Non-pigmented ciliary epithelial cell (primary cell): ENCODE measurements at regions not wholly inside any gene's neighbourhood (a gene's known extent, or its start where the extent isn't known, plus 50 kb on each side); places are given as distances from the start of the nearest gene placed in this dataset.
"Not testable (repeated sequence)": the region's sequence is repeated elsewhere in the genome, so short reads cannot be mapped to it uniquely, and the experiment has no call there.

Source experiments
- DNase-seq: peaks from one replicate; pipeline ENCODE4 v3.0.0-alpha.2; 2010; ENCODE audit warnings: low read depth

DNA sequence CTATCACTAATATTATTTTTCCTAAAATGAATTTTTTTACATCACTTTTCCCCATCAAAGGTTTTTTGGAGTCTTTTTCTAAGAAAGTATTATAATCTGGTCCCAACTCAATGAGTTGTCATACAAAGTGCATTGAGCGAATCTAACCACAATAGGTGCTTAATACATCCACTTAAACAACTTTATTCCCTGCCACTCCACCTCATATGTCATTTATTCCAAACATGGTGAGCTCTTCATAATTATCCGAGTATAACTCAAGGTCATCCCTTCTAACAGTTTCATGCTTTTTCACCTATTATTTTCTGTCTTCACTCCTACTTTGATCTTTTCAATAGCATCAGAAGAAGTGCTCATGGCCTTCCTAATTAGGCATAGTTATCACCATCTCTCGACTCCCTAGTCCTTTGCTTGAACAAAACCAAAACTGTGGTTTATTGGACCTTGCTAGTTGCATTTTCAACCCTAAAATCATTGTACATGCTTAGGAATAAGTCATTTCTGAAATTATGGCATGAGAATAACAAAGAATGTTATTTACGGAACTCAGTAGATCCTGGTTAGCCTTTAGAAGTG, 754.7 kb upstream of the CTNND2 start:
- no peak for DNase-seq

GRCh38 chr5:12657914-12658474, 753.7 kb upstream of the CTNND2 start:
- DNase-seq: not testable (repeated sequence)

DNA sequence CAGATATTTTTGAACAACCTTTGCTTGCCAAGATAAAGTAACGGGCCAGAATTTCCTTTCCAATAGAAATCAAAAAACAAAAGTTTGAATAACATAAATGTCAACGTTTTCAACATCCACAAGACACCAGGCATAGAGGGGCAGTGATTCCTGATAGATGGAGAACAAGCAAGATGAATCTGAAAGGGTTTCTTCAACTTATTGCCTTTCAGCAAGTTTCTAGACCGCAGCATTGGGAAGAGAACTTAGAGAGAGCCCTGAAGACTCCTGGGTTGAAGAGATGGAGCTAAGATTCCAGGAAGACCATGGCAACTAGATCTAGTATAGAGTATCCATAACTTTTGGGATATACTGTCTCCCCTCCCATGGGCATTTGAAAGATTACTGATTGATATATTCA, 751.4 kb upstream of the CTNND2 start:
- DNase-seq: no peak

- DNase-seq: no peak
Measured at GRCh38 chr5:12652201-12652600, 748.0 kb upstream of the CTNND2 start.

GRCh38 chr5:12648558-12648957, 744.3 kb upstream of the CTNND2 start:
- no peak for DNase-seq

DNA sequence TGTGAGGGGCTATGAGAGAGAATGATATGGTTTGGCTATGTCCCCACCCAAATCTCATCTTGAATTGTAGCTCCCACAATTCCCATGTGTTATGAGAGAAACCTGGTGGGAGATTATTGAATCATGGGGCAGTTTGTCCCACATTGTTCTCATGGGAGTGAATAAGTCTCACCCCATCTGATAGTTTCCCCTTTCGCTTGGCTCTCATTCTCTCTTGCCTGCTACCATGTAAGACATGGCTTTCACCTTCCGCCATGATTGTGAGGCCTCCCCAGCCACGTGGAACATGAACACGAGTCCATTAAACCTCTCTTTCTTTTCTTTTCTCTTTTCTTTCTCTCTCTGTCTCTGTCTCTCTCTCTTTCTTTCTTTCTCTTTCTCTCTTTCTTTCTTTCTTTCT, 743.4 kb upstream of the CTNND2 start:
- DNase-seq: no peak

DNA sequence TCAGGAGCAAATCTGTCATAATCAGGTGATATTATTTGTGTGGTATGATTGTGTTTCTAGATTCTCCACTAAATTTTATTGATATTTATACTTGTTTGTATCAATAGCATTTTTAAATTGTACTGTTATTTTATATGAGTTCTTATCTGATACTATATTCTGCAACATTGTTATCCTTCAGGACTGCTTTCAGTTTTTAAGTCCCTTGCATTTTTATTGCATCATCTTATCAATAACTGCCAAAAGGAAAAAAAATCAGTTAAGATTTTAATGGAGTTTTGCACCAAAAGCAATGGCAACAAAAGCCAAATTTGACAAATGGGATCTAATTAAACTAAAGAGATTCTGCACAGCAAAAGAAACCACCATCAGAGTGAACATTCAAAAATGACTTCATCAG, 741.3 kb upstream of the CTNND2 start:
- no peak for DNase-seq

GRCh38 chr5:12636209-12636608, 732.0 kb upstream of the CTNND2 start:
- no peak for DNase-seq

DNA sequence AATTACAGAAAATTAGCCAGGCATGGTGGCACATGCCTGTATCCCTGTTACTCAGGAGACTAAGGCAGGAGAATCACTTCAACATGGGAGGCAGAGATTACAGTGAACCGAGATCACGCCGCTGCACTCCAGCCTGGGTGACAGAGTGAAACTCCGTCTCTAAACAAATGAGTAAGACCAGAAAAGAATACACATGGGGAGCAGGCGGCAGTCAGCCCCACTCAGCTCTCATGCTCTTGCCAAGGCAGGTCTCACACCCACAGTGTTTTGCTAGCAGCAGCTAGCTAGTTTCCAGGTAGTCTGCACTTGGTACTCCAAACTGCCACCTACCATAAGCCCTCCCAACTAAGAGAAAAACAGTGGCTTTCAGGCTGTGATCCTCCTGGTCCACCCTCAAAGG, 722.3 kb upstream of the CTNND2 start:
- no peak for DNase-seq

DNA sequence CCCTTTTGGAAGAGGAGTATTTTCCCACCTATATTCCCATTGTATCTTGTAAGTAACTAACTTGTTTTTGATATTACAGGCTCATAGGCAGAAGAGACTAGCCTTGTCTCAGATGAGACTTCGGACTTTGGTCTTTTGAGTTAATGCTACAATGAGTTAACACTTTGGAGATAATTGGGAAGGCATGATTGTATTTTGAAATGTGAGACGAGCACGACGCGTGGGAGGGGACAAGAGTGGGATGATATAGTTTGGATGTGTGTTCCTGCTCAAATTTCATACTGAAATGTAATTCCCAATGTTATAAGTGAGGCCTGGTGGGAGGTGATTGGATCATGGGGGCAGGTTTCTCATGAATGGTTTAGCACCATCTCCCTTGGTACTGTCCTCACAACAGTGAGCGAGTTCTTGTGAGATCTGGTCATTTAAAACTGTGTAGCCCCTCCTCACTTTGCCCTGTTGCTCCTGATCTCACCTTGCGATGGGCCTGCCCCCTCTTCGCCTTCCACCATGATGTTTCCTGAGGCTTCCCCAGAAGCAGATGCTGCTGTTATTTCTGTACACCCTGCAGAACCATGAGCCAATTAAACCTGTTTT, 721.5 kb upstream of the CTNND2 start:
- DNase-seq: no peak

DNA sequence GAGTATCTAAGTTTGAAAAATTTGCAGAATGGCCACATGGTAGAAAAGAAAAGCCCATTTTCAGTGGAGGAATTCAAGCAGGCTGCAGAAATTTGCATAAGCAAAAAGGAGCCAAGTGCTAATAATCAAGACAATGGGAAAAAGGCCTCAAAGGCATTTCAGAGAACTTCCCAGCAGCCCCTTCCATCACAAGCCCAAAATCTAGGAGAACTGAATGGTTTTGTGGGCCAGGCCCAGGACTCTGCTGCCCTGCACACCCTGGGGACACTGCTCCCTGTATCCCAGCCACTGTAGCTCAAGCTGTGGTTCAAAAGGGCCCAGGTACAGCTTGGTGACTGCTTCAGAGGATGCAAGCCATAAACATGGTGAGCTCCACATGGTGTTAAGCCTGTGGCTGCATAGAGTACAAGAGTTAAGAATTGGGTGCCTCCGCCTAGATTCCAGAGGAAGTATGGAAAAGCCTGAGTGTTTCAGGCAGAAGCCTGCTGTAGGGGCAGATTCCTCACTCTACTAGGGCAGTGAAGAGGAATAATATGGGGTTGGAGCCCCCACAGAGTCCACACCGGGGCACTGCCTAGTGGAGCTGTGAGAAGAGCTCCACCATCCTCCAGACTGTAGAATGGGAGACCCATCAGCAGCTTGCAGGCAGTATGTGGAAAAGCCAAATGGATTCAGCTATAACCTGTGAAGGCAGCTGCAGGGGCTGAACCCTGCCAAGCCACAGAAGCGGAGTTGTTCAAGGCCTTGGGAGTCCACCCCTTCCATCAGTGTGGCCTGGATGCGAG, 720.7 kb upstream of the CTNND2 start:
- DNase-seq: no peak

GRCh38 chr5:12623408-12623807, 719.2 kb upstream of the CTNND2 start:
- no peak for DNase-seq

- no peak for DNase-seq
Measured at GRCh38 chr5:12616093-12616492, 711.8 kb upstream of the CTNND2 start.

GRCh38 chr5:12615141-12615820, 711.0 kb upstream of the CTNND2 start:
- DNase-seq: no peak

DNA sequence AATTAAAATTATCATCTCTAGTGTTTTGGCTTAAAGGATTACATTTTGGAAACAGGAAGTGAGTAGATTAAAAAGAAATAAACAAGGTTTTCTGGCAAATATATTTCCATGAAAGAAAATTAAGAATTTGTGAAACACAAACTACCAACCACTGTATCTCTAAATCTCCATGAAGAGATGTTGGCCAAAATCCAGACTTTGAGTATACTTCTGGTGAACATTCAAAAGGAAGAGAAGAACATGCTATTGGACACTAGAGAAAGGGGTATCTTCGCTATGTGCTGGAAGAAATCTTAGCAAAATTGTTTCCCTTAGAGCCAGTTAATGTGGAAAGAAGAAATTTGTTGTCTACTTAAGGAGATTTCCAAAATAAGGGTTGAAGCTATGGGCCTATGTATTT, 710.4 kb upstream of the CTNND2 start:
- DNase-seq: no peak

DNA sequence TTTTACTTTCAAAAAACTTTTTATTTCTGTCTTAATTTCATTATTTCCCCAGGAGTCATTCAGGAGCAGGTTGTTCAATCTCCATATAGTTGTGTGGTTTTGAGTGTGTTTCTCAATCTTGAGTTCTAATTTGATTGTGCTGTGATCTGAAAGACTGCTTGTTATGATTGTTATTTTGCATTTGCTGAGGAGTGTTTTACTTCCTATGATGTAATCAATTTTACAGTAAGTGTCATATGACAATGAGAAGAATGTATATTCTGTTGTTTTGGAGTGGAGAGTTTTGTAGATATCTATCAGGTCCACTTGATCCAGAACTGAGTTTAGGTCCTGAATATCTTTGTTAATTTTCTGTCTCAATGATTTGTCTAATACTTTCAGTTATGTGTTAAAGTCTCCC, 706.9 kb upstream of the CTNND2 start:
- DNase-seq: no peak

- DNase-seq: not testable (repeated sequence)
Measured at GRCh38 chr5:12607817-12608216, 703.6 kb upstream of the CTNND2 start.

- no peak for DNase-seq
Measured at GRCh38 chr5:12592228-12592627, 688.0 kb upstream of the CTNND2 start.

- no peak for DNase-seq
Measured at GRCh38 chr5:12586406-12586805, 682.2 kb upstream of the CTNND2 start.

DNA sequence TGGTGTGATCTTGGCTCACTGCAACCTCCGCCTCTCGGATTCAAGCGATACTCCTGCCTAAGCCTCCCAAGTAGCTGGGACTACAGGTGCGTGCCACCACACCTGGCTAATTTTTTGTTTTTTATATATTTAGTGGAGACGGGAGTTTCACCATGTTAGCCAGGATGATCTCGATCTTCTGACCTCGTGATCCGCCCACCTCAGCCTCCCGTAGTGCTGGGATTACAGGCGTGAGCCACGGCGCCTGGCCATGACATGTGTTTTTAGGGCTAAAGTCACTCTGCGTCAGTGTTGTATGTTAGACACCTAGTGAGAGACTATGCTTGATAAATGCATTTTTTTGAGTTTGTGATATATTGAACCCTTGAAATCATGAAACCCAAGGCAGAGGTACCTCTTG, 674.6 kb upstream of the CTNND2 start:
- DNase-seq: not testable (repeated sequence)

DNA sequence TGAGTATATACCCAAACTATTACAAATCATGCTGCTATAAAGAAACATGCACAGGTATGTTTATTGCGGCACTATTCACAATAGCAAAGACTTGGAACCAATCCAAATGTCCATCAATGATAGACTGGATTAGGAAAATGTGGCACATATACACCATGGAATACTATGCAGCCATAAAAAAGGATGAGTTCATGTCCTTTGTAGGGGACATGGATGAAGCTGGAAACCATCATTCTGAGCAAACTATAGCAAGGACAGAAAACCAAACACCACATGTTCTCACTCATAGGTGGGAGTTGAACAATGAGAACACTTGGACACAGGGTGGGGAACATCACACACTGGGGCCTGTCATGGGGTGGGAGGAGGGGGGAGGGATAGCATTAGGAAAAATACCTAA, 672.7 kb upstream of the CTNND2 start:
- not testable (repeated sequence) for DNase-seq

- DNase-seq: not testable (repeated sequence)
Measured at GRCh38 chr5:12574298-12575093, 670.2 kb upstream of the CTNND2 start.
